ENCODE measurements at regions not wholly inside any gene's neighbourhood (a gene's known extent, or its start where the extent isn't known, plus 50 kb on each side); places are given as distances from the start of the nearest gene placed in this dataset.
"Not testable (repeated sequence)": the region's sequence is repeated elsewhere in the genome, so short reads cannot be mapped to it uniquely, and the experiment has no call there.

GRCh38 chrX:1053600-1053999, 158.8 kb downstream of the CRLF2 start:
- DNase-seq = not testable (repeated sequence)

- DNase-seq = no peak
Observed at GRCh38 chrX:1053072-1053471, 159.4 kb downstream of the CRLF2 start.

- no peak for DNase-seq
Observed at GRCh38 chrX:1052021-1052420, 160.4 kb downstream of the CRLF2 start.

GRCh38 chrX:1051421-1051820, 161.0 kb downstream of the CRLF2 start:
- no peak for DNase-seq

GRCh38 chrX:1045680-1046314, 166.7 kb downstream of the CRLF2 start:
- DNase-seq = no peak

GRCh38 chrX:1041091-1041490, 171.4 kb downstream of the CRLF2 start:
- no peak for DNase-seq

GRCh38 chrX:1035931-1036330, 176.5 kb downstream of the CRLF2 start:
- DNase-seq = not testable (repeated sequence)

GRCh38 chrX:1035206-1035605, 177.2 kb downstream of the CRLF2 start:
- no peak for DNase-seq

GRCh38 chrX:1034717-1035116, 177.7 kb downstream of the CRLF2 start:
- DNase-seq = no peak

- DNase-seq = no peak
Observed at GRCh38 chrX:1031521-1032430, 180.7 kb downstream of the CRLF2 start.

GRCh38 chrX:1029494-1029893, 183.0 kb downstream of the CRLF2 start:
- DNase-seq = no peak

- no peak for DNase-seq
Observed at GRCh38 chrX:1027680-1028079, 184.8 kb downstream of the CRLF2 start.

- no peak for DNase-seq
Observed at GRCh38 chrX:1027133-1027532, 185.3 kb downstream of the CRLF2 start.

- DNase-seq = no peak
Observed at GRCh38 chrX:1026263-1027015, 186.0 kb downstream of the CRLF2 start.

- DNase-seq = no peak
Observed at GRCh38 chrX:1025413-1025812, 187.0 kb downstream of the CRLF2 start.

- no peak for DNase-seq
Observed at GRCh38 chrX:1023676-1024075, 188.8 kb downstream of the CRLF2 start.

- not testable (repeated sequence) for DNase-seq
Observed at GRCh38 chrX:1021314-1021993, 191.0 kb downstream of the CRLF2 start.

- no peak for DNase-seq
Observed at GRCh38 chrX:1020634-1021166, 191.7 kb downstream of the CRLF2 start.

- not testable (repeated sequence) for DNase-seq
Observed at GRCh38 chrX:1016926-1017325, 195.5 kb downstream of the CRLF2 start.

- not testable (repeated sequence) for DNase-seq
Observed at GRCh38 chrX:1016281-1016680, 196.2 kb downstream of the CRLF2 start.

- DNase-seq = no peak
Observed at GRCh38 chrX:1012678-1013300, 199.7 kb downstream of the CRLF2 start.

- no peak for DNase-seq
Observed at GRCh38 chrX:1011691-1012283, 200.7 kb downstream of the CRLF2 start.
